HL-60/S4 (cell line): ENCODE measurements at regions not wholly inside any gene's neighbourhood (a gene's known extent, or its start where the extent isn't known, plus 50 kb on each side); places are given as distances from the start of the nearest gene placed in this dataset.

ENCODE experiments used
- in situ Hi-C: fragments of 300-500 bp; cut with MboI; formaldehyde crosslinking; loops from 2 replicates; pipeline ENCODE4 v1.14.3; 2022; ENCODE audit warnings: low sequenced_read_pairs

- in situ Hi-C loops, result loop anchor here (25.0 kb wide), 2 partner anchors 289 to 389 kb away; partner anchors contain the start of gene SMCO4
Measured at GRCh38 chr11:93248602-93249001, 50.8 kb upstream of the SLC36A4 start.

- in situ Hi-C loops, result loop anchor here (25.0 kb wide), 2 partner anchors 288 to 388 kb away; partner anchors contain the start of gene SMCO4
Measured at GRCh38 chr11:93249459-93250220, 51.8 kb upstream of the SLC36A4 start.

- in situ Hi-C loops, result no loop called here
Measured at GRCh38 chr11:93250326-93250725, 52.5 kb upstream of the SLC36A4 start.

GRCh38 chr11:93251922-93252321 lies 54.1 kb upstream of the SLC36A4 start:
- in situ Hi-C loops, result no loop called here

GRCh38 chr11:93253111-93253510 lies 55.3 kb upstream of the SLC36A4 start:
- in situ Hi-C loops, result no loop called here

- in situ Hi-C loops, result no loop called here
Measured at GRCh38 chr11:93256623-93257022, 58.8 kb upstream of the SLC36A4 start.

GRCh38 chr11:93267383-93267782 lies 63.2 kb upstream of the DEUP1 start:
- in situ Hi-C loops, result no loop called here

- in situ Hi-C loops, result no loop called here
Measured at GRCh38 chr11:93268287-93269040, 62.1 kb upstream of the DEUP1 start.

GRCh38 chr11:93271596-93271995 lies 58.9 kb upstream of the DEUP1 start:
- in situ Hi-C loops, result no loop called here

GRCh38 chr11:93274851-93275250 lies 55.7 kb upstream of the DEUP1 start:
- in situ Hi-C loops, result no loop called here

GRCh38 chr11:93278976-93279375 lies 51.6 kb upstream of the DEUP1 start:
- in situ Hi-C loops, result no loop called here

- in situ Hi-C loops, result no loop called here
Measured at GRCh38 chr11:93279851-93280347, 50.6 kb upstream of the DEUP1 start.
